DND-41 (cell line): ENCODE measurements at regions not wholly inside any gene's neighbourhood (a gene's known extent, or its start where the extent isn't known, plus 50 kb on each side); places are given as distances from the start of the nearest gene placed in this dataset.

ENCODE experiments used
- CTCF ChIP-seq: IDR thresholded peaks from 2 replicates; pipeline ENCODE4 v1.5.1; 2012; ENCODE audit warnings: borderline replicate concordance, low read length, moderate library complexity, mild to moderate bottlenecking; ENCODE audit not compliant: poor library complexity, severe bottlenecking; ENCODE audit errors: extremely low read depth
- EZH2 ChIP-seq: IDR thresholded peaks from 3 replicates; pipeline ENCODE4 v1.6.1; 2012; ENCODE audit warnings: borderline replicate concordance, low read depth, mild to moderate bottlenecking, moderate library complexity, low read length, inconsistent platforms; ENCODE audit not compliant: severe bottlenecking

DNA sequence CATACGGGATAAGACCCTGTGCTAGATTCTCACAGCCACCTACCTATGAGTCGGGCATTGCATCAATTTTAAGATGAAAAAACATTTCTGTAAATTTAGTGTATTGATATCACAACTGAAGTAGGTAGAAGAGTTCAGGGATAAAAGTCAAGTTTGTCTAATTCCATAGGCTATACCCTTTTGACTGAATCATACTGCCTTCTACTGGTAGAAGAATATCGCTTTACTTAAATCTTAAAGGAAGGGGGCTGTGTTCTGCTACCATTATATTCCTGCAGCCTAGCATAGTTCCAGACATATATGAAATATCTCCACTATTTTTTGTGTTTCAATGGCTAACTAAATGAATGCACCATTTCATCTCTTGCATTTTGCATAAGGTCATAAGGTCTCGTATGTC, 1128.6 kb downstream of the CDH8 start:
- no peak for TF ChIP-seq EZH2
- TF ChIP-seq CTCF, result no peak
